Stimulated activated CD4-positive, alpha-beta T cell treated with anti-CD3 and anti-CD28 coated beads, Interleukin-2, amount 100 ng/mL, for 48 hours (primary cell): ENCODE measurements at regions not wholly inside any gene's neighbourhood (a gene's known extent, or its start where the extent isn't known, plus 50 kb on each side); places are given as distances from the start of the nearest gene placed in this dataset.

Source experiments
- DNase-seq, 2 donors: peaks; one replicate each; pipeline ENCODE4 v3.0.0-alpha.2; 2020

DNA sequence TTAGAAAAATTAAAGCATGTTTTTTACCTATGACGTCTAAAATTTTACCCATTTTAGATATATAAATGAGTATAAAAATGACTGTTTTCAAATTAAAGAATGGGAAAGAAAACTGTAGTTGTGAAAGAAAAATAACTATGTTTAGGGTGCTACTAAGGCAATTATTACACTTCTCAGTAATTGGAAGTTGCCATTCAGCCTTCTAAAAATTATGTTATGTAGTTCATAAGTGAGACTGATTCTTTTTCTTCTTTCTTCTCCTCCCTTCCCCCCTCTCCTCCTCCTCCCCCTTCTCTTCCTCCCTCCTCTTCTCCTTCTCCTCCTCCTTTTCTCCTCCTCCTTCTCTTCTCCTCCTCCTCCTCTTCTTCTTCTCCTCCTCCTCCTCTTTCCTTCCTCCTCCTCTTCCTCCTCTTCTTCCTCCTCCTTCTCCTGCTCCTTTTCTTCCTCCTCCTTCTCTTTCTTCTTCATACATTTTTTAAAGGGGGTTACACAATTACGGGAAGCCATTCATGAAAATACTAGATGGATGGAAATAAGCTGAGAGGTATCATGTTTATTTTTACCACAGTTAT, 223.6 kb downstream of the CETN3 start:
- DNase-seq: no peak

DNA sequence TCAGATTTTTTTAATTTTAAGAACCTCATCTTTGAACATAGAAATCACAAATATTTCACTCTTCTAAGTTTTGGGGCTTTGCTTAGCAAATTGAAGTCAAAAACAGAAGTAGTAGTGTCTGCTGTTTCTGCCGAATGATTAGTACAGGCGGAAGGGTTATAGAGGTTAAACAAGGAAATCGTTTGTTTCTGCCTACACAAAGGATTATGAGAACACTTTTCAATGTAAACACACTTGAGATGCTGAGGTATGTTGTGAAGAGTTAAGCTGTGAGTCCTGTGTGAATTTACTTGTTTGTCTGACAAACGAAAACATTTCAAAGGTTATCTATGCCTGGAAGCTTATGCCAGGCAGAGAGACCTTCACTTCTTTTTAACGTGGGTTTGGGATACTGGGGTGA, 224.8 kb downstream of the CETN3 start:
- DNase-seq: no peak

DNA sequence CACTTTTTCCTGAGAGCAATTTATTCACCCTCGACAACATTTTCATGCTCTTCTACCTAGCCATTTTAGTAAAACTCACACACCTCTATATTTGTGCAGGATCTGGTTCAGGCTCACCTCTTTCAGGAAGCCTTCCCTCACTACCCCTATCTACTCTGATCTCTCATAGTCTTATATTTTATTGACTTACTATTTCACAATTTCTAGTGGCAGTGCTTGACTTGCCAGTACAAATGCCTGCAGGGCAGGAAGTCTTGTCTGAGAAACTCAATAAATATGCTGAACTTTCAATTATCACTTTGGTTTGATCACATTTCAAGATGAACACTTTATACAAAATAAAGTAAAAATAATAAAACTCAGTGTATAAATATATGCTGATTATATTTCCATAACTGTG, 226.8 kb downstream of the CETN3 start:
- no peak for DNase-seq

DNA sequence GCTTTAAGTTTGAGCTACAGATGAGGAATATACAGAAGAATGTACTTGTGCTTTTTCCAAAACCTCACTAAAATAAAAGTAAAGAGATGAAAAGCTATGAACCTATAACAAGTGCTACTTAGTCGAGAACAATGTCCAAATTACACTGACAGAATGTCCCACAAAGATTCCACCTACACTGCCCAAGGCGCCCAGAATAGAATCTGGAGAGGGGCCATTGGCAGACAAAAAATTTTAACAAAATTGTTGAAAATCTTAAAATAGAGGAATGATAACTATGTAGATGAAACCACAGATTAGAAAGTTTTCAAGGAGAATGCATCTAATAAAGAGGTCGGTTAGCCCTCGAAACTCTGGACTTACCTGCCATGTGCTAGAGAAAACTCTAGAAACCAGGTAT, 235.3 kb downstream of the CETN3 start:
- DNase-seq: no peak

DNA sequence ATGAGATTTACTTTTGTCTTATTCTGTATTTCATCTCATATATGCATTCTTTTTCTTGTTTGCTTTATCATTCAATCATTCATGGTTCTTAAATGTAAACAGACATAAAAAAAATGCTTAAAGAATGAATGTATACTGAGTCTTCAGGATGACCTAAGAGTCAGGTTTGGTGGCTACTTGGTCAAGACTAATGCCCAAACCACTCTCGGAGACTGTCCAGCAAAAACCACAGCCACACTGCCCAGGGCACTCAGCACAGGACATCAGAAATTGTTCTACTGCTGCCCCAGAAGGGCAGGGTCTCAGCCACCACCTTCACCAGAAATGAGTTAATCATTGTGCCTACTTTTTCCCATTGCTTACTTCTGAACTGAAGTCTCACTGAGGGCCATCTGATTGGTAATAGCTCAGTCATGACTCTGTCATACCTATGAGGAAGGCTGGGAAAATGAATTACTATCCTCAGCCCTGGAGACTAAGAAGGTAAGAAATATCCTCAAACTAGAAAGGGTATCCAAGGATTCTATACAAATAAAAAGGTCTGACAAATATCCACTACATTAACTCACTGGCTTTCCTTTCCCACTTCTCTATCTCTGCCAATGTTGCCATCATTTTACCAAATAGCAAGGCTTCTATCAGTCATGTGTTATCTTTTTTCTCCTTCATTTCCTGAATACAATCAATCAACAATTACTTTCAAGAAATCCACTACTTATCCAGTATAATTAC, 236.1 kb downstream of the CETN3 start:
- DNase-seq: no peak

DNA sequence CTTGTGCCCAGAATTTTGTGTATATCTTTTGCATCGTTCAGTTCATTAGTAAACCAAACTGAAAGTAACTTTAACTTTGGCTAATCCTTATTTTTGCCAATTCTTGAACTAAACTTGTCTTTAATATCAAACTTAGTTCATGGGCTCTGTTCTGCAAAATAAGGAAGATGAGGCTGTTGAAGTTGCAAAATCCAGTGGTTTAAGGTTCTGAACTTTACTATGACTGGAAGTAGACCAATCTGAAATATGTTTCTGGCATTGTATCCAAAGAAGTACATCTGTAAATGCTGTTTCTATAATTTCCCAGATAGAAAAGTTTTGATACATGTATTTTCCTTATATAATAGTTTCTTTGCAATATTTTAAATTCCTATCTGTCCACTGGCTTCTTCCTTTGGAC, 238.1 kb downstream of the CETN3 start:
- DNase-seq: no peak

DNA sequence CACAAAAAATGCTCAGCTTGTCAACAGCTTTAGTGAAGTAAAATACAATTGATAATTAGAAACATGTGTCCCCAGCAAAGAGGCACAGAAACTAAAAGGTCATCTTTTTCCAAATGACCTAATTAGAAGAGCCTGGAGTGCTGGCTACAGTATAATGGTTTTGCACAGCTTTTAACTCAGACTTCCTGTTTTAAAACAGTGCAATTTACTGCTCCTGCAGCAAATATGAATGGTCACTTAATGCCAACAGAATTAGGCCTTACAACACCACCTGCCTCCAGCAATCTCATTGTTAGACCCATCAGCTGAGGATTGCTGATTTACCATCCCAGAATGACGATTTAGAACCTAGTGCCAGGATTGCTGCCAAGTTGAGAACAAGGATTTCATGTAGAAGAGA, 239.3 kb downstream of the CETN3 start:
- no peak for DNase-seq

DNA sequence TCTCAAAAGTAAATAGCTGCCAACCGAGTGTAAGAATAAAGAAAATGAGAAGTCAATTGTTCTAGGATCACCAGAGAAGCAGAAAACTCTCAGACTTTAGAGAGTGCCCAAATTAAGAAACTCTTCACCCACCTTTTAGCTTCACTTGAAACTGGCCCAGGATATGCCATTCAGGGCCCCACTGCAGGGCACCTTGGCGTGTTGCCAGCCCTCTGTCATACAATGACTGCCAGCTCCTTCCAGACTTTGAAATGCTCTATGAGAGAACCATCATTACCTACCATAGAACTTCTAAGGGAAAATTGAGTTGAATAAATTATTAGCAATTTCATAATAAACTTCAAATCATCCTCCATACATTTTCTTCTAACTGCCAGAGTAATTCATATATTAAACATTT, 240.5 kb downstream of the CETN3 start:
- no peak for DNase-seq

DNA sequence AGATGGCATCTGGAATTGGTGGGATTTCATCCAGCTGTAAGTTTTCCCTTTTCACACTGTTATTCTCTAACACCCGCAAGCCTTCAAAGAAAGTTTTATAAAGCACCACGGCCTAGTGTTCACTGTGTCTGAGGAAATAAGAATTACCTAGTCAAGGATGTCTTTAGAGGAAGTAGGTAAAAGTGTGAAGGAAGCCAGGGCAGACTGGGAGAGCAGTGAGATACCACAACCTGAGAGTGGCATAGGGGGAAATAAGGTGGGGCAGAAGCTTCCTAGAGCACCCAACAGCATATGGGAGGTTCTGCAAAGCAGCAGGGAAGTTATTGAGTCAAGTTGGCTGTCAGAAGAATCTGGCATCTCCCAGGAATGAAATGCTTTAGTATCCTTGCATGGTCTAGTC, 241.2 kb downstream of the CETN3 start:
- DNase-seq: no peak

DNA sequence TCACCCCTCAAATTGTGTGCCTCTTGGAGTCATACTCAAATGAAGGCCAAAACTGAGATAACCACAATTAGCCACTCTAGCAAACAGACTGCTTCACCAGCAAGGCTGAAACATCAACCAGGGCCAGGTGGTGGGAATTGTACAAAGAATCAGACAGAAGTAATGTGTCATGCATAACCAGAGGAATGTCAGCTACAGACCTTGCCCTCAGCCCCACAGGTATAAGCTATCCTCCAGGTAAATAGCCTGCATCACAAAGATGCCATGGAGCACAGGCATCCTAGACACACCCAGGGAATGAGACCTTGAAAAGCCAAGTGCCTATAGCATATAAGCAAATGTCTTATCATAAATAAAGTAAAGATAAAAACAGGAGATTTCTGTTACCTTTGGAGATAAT, 242.7 kb downstream of the CETN3 start:
- no peak for DNase-seq

DNA sequence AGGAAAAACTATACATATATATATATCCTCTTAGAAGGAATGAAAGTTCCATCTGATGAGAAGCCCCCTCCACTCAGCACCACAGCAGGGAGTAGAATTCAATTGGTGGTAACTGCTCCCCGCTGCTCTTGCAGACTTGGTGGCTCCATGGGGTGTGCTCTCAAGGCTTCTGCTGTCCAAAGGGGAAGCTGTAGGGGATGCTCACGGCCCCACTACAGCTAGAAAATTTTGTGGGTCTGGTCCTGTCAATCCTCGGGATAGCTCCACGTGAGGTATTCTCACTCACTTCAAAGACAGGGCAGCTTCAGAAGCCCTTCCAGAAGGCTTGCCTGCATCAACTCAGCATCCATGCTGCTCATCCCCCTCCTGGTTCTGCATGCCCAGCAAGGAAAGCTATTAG, 247.2 kb downstream of the CETN3 start:
- DNase-seq: no peak

DNA sequence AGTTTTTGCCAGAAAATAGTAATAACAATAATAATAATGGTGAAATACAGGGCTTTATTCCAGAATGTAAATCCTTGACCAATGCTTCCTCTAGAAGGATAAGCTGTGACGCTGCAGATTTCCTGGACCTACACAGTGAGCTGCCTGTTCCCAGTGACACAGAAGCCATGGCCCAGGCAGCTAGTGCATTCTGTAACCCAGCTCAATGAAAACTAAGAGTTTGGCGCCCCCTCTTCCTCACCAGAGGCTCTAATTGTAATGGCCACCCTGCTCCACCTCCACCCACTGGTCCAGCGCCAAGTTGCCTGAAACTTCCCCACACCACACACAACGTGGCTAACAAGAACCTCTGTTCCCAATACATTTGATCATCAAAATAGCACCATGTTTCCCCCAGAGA, 248.1 kb downstream of the CETN3 start:
- DNase-seq: no peak

DNA sequence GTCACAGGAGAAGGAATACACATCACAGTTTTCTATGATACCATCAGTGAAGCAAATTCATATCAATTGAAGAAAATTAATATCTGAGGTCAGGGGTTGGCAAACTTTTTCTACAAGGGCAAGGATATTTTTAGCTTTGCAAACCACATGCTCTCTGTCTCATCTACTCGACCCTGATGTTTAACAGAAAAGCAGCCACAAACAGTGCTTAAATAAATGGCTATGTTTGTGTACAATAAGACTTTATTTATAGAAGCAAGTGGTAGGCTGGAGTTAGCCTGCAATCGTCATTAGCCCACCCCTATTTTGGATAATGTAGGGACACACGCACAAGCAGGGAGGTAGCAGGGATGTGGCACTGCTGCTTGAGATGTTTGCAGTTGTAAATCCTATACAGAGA, 251.4 kb downstream of the CETN3 start:
- no peak for DNase-seq

DNA sequence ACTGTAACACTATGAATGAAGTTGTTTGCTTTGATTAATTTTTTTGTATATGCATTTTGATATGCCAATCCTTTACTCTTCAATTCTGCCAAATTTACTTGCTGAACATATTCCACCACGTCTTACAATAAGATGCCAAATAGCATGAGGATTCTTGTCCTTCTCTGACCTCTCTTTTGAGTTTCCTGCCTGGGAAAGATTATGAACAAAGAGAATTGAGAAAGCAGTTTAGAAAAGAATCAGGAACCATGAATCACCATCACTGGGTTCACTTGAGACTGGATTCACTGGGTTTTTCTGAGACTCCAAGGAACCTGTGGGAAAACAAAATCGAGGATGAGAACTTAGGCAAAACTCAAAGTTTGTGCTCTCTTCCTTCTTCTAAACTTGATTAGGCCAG, 256.5 kb downstream of the CETN3 start:
- DNase-seq: no peak

DNA sequence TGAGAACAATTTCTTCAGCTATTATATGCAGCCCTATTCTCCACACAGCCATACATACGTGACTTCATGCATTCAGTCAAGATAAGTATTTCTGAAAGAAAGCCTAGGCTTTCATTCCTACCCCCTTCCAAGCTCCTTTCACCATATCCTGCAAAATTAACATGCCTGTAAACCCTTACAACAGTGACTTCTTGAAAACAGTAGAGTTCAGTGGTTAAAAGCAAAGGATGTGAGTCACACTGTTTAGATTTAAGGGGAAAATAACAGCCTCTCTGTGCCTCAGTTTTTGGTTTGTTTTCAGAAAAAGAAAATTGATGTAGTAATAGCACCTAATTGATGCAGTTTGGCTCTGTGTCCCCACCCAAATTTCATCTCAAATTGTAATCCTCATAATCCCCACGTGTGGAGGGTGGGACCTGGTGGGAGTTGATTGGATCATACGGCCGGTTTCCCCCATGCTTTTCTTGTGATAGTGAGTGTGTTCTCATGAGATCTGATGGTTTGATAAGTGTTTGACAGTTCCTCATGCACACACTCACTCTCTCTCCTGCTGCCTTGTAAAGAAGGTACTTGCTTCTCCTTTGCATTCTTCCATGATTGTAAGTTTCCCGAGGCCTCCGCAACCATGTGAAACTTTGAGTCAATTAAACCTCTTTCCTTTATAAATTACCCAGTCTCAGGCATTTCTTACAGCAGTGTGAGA, 264.8 kb downstream of the CETN3 start:
- DNase-seq: no peak

DNA sequence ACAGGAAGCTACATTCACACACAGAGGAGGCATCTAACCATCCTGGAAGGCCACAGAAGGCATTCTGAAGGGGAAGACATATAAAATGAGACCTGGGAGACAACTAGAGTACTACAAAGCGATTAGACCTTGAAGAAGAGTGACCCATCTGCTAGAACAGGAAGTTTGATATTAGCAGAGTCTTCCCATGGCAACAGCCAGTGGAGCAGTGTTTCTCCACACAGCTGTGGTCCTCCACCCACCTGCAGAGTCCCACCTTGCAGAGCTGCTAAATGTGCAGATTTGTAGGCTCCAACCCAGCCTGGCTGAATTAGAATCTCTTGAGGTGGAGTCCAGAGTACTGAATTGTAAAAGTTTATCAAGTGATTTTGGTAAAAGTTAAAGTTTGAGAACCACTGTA, 267.0 kb downstream of the CETN3 start:
- DNase-seq: no peak

DNA sequence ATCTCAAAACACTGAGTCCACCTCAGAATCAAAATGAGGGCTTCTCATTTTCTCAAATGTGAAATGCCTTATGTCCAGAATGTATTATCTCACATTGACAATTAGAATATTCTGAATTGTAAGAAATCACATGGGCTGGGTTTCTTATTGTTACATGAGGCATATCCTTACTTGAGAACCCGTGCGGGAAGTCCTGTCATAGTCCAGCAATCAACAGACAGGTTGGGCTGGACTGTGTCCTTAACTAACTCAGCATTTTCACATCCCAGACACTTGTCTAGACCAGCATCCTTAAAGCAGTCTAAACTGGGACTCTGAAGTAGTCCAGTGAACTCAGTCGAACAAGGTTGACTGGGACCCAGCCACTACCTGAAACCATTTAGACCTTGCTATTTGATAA, 267.6 kb downstream of the CETN3 start:
- no peak for DNase-seq

DNA sequence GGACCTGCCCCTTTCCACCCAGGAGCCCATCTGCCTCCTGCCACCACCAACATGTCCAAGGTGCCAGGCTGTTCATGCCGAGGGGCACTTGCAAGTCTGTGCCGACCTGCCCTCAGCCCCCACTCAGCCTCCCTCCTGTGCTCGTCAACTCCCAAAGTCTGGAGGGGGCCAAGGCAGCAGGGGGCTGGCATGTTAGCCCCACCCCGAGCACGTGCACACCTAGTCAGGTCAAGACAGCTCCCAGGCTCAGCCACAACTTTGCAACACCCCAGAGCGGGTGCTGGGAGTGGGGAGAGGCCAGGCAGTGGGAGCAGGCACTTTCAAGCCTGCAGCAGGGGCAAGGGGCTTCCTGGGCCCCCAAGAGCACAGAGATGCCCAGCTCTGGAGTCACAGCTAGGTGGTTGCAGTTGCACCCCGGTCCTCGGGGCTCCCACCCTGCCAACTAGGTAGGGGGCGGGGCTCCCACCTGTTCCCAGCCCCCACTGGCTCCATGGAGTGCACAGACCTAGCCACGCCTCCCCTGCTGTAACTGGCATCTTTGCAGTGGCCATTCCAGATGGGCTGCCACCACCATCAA, 272.5 kb downstream of the CETN3 start:
- DNase-seq: no peak

DNA sequence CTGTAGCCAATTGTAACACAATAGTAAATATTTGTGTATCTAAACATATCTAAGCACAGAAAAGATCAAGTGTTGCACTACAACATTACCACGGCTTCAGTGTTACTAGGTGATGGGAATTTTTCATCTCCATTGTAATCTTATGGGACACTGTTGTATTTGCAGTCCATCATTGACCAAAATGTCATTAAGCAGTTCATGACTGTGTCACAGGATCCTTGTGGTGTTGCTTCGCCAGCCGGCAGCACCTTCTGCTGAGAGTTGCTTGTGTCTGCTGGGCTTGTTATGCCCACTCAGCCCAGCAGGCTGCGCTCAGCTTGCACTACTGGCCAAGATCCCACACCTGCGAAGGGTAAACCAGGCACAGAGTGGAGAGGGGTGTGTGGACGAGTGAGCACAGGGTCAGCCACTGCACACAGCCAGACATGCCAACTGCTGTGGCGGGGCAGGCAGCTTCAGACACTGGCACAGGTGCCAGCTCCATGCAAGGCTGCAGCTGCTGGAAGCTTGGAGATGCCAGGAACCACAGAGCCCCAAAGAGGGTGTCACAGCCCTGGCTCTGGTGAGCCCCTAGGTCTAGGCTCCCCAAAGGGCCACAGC, 273.7 kb downstream of the CETN3 start:
- no peak for DNase-seq

DNA sequence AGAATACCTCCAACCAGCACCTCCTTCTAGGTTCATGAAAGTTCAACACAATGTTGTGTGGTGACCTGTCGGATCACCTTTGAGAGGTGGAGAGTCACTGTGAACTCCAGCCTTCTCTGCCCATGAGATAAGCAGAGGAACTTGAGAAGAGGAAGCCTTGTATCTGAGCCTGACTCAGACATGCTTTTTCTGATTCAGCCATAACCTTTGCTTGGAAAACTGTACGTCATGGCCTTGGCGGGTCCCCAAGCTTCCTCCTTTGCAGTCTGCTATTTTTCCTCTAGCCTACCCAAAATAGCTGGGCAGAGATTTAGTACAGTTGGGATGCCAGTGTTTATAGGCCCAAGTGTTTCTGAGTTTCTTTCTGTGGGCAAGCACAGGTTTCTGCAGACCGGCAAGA, 274.7 kb downstream of the CETN3 start:
- DNase-seq: no peak

DNA sequence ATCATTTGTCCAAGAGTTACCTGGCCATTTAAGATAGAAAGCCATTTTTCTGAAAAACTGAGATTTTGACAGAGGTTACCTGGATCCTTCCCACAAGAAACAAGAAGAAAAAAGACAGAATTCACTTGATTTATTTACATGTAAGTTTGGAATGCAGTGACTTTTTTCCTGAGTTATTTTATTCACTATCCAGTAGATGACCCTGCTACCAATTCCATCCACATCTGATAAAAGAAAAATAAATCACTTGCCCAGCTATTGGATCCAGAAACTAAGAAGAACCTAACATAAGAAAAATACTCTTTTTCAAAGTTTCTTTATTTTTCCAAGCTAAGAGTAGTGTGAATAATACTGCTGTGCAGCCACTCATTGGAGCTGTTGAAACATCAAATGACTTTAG, 275.2 kb downstream of the CETN3 start:
- no peak for DNase-seq

DNA sequence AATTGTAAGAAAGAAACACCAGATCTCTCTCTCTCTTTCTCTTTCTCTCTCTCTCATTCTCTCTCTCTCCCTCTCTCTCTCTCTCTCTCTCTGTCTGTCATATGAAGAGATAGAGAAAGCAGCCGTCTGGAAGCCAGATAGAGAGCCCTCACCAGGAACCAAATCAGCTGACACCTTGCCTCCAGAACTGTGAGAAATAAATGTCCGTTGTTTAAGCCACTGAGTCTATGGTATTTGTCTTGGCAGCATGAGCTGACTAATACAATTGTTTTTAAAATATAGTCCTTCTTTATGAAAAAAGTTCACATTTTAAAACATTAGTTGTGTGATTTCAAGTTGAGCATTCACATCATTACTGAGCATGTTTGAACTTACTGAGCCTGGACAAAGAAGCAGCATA, 275.6 kb downstream of the CETN3 start:
- no peak for DNase-seq

DNA sequence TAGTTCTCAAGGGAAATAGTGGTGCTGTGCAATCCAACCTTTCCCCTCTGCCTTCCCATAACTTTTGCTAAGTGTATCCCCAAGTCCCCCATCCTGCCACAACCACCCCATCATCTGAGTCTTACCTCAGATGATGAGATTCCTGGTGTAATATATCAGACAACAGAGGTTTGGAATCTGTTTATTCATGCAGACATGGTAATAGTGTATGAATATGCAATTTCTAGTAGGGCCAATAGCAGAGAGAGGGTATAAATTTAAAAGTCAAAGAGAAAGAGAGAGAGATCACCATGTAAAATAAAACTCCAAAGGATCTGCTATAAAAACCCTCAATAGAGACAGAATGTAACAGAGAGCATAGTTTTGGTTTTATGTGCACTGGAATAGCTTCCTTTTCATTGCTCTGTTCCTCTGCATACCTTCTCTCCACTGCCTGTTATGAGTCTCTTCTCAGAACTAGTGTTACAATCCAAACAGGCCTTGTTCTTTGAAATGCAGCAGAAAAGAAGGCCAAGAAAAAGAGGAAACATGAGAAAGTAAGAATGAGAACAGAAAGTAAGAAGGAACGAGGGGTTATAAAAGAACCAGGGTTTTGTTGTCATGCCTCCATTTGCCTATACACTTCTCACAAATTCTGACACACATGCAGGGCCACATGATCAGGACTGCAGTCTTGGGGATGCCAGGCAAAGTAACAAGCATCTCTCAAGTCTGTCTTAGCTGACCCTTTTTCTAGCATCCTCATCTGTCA, 278.0 kb downstream of the CETN3 start:
- no peak for DNase-seq
